ENCODE measurements at regions not wholly inside any gene's neighbourhood (a gene's known extent, or its start where the extent isn't known, plus 50 kb on each side); places are given as distances from the start of the nearest gene placed in this dataset.

DNA sequence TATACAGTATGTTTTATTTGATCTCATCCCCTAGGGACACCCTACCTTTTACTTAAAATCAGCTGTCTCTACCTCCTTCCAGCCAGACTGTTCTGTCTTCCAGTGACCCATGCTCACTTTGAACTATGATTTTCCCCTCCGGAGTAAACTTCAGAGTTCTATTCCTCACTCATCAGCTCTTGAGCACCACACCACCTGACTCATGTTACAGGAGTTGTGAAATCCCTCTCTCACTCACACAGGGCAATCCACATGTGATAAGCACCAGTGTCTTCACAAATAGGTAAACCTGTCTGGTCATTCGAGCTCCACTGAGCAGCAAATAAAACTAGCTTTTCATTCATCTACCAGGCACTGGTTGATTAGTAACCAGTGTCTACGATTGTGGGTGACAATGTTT lies 177.3 kb upstream of the BMP4 start:
- no peak for DNase-seq
- Mint-ChIP-seq H3K27me3 (ENCODE audit: low read depth in 2 of 2) (no peaks in the 10 kb centered on the region), H3K27ac (no peak overlapping the region), H3K9me3 (peaks cover 2 to 5% of the 10 kb centered on the region in 2 donors), H3K4me3 (no peak overlapping the region), H3K36me3 (no peaks in the 10 kb centered on the region), H3K4me1 (no peaks in the 10 kb centered on the region)
- H3K36me3 ChIP-seq (ENCODE audit: control insufficient read depth, insufficient read depth, low read length) = no peaks in the 10 kb centered on the region
- ATAC-seq = no peak
- no peak for TF ChIP-seq CTCF (IDR thresholded peaks at IDR 0.05)
- no peaks in the 10 kb centered on the region for H3K4me1 ChIP-seq (ENCODE audit: control insufficient read depth, insufficient read depth, low read length)
- H3K9me3 ChIP-seq (ENCODE audit: control insufficient read depth, insufficient read depth, low read length) = no peaks in the 10 kb centered on the region
- intact Hi-C loops (cut with micrococcal nuclease) = no loop called here
- H3K27ac ChIP-seq (ENCODE audit: low read length) = no peak overlapping the region
- H3K4me3 ChIP-seq (ENCODE audit: low read length) = no peak overlapping the region
- WGBS (ENCODE audit: insufficient coverage) = 86% methylated on average over 2 of the region's 3 CpGs
- H3K27me3 ChIP-seq (ENCODE audit: control insufficient read depth, insufficient read depth, low read length) = no peaks in the 10 kb centered on the region

DNA sequence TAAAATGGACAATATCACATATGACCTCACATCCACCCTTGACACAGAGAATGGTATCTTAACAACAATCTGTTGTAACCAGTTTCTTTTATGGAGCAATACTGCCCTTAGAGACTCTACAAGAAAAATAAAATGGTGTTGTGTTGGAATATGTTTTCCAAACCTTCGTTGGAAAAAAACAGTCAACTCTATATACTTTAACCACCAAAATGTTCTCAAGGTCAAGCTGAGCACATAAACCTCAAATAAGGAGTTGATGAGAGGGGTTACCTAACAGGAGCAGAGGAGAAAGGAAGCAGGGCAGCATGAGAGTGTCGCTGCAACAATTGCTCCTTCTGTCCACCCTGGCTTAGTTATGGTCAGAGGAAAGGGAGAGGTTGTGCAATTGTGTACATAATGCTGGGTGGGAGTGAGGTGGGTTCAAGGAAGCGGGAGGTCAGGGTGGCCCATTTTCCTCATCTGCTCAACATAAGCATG lies 179.2 kb upstream of the BMP4 start:
- no peaks in the 10 kb centered on the region for H3K27me3 ChIP-seq (ENCODE audit: control insufficient read depth, insufficient read depth, low read length)
- Mint-ChIP-seq H3K4me1 (no peaks in the 10 kb centered on the region), H3K27ac (no peak overlapping the region), H3K27me3 (ENCODE audit: low read depth in 2 of 2) (no peaks in the 10 kb centered on the region), H3K4me3 (no peak overlapping the region), H3K9me3 (peaks cover 2 to 5% of the 10 kb centered on the region in 2 donors), H3K36me3 (no peaks in the 10 kb centered on the region)
- no peaks in the 10 kb centered on the region for H3K4me1 ChIP-seq (ENCODE audit: control insufficient read depth, insufficient read depth, low read length)
- no peak for ATAC-seq
- H3K36me3 ChIP-seq (ENCODE audit: control insufficient read depth, insufficient read depth, low read length) = no peaks in the 10 kb centered on the region
- no peaks in the 10 kb centered on the region for H3K9me3 ChIP-seq (ENCODE audit: control insufficient read depth, insufficient read depth, low read length)
- DNase-seq = no peak
- WGBS (ENCODE audit: insufficient coverage) = 67% methylated on average over 2 of the region's 3 CpGs
- TF ChIP-seq CTCF (IDR thresholded peaks at IDR 0.05) = no peak
- intact Hi-C loops (cut with micrococcal nuclease) = no loop called here
- no peak overlapping the region for H3K4me3 ChIP-seq (ENCODE audit: low read length)
- H3K27ac ChIP-seq (ENCODE audit: low read length) = no peak overlapping the region

- intact Hi-C loops (cut with micrococcal nuclease) = no loop called here
- H3K9me3 ChIP-seq (ENCODE audit: control insufficient read depth, insufficient read depth, low read length) = no peaks in the 10 kb centered on the region
Observed at GRCh38 chr14:54136894-54137613, 180.4 kb upstream of the BMP4 start.

More at GRCh38 chr14:54136894-54137613, 180.4 kb upstream of the BMP4 start:
- H3K4me3 Mint-ChIP-seq = no peak overlapping the region
- Histone ChIP-seq H3K4me1 (ENCODE audit: control insufficient read depth, insufficient read depth, low read length) (no peaks in the 10 kb centered on the region), H3K36me3 (ENCODE audit: control insufficient read depth, insufficient read depth, low read length) (no peaks in the 10 kb centered on the region), H3K27ac (ENCODE audit: low read length) (no peak overlapping the region), H3K27me3 (ENCODE audit: control insufficient read depth, insufficient read depth, low read length) (no peaks in the 10 kb centered on the region), H3K4me3 (ENCODE audit: low read length) (no peak overlapping the region)
- TF ChIP-seq CTCF (IDR thresholded peaks at IDR 0.05) = no peak
- H3K27me3 Mint-ChIP-seq (ENCODE audit: low read depth in 2 of 2) = no peaks in the 10 kb centered on the region
- peaks cover 2 to 5% of the 10 kb centered on the region in 2 donors for H3K9me3 Mint-ChIP-seq
- H3K27ac Mint-ChIP-seq = no peak overlapping the region
- H3K36me3 Mint-ChIP-seq = no peaks in the 10 kb centered on the region
- 69% methylated on average over 5 of the region's 6 CpGs for WGBS (ENCODE audit: insufficient coverage)
- DNase-seq (no peak), ATAC-seq (no peak)
- H3K4me1 Mint-ChIP-seq = no peaks in the 10 kb centered on the region
